GM08714 (cell line): ENCODE measurements at regions not wholly inside any gene's neighbourhood (a gene's known extent, or its start where the extent isn't known, plus 50 kb on each side); places are given as distances from the start of the nearest gene placed in this dataset.

Experiments
- H3K4me3 ChIP-seq: fragments of 200-500 bp; sonication (Bioruptor generic); 2 replicates; pipeline ENCODE4 v1.5.1; 2014; ENCODE audit warnings: mild to moderate bottlenecking, low read length, inconsistent platforms
- ZNF274 ChIP-seq: IDR thresholded peaks from 2 replicates; pipeline ENCODE4 v1.6.1; 2012; ENCODE audit warnings: mild to moderate bottlenecking, low read depth, low read length

- no peak for TF ChIP-seq ZNF274
- H3K4me3 ChIP-seq: no peak overlapping the region
These were observed 192.7 kb upstream of the ITGA4 start for GRCh38 chr2:181264441-181264840.

- H3K4me3 ChIP-seq: no peak overlapping the region
- no peak for TF ChIP-seq ZNF274
These were observed 190.6 kb upstream of the ITGA4 start for GRCh38 chr2:181266614-181267013.

- no peak overlapping the region for H3K4me3 ChIP-seq
- TF ChIP-seq ZNF274: no peak
These were observed 188.9 kb upstream of the ITGA4 start for GRCh38 chr2:181268174-181268867.

- H3K4me3 ChIP-seq: no peak overlapping the region
- no peak for TF ChIP-seq ZNF274
These were observed 183.2 kb upstream of the ITGA4 start for GRCh38 chr2:181273986-181274385.

- H3K4me3 ChIP-seq: no peak overlapping the region
- no peak for TF ChIP-seq ZNF274
These were observed 181.5 kb upstream of the ITGA4 start for GRCh38 chr2:181275643-181276070.

GRCh38 chr2:181281206-181281832 lies 175.9 kb upstream of the ITGA4 start:
- no peak overlapping the region for H3K4me3 ChIP-seq
- no peak for TF ChIP-seq ZNF274

- no peak for TF ChIP-seq ZNF274
- no peak overlapping the region for H3K4me3 ChIP-seq
These were observed 172.1 kb upstream of the ITGA4 start for GRCh38 chr2:181285116-181285515.

- H3K4me3 ChIP-seq: no peak overlapping the region
- TF ChIP-seq ZNF274: no peak
These were observed 167.5 kb upstream of the ITGA4 start for GRCh38 chr2:181289698-181290097.

GRCh38 chr2:181290182-181290581 lies 167.0 kb upstream of the ITGA4 start:
- TF ChIP-seq ZNF274: no peak
- H3K4me3 ChIP-seq: no peak overlapping the region

GRCh38 chr2:181294979-181295378 lies 162.2 kb upstream of the ITGA4 start:
- no peak for TF ChIP-seq ZNF274
- H3K4me3 ChIP-seq: no peak overlapping the region

GRCh38 chr2:181300600-181301291 lies 156.4 kb upstream of the ITGA4 start:
- no peak for TF ChIP-seq ZNF274
- no peak overlapping the region for H3K4me3 ChIP-seq

- no peak for TF ChIP-seq ZNF274
- no peak overlapping the region; the same call in 1 of the 2 replicates for H3K4me3 ChIP-seq
These were observed 153.0 kb upstream of the ITGA4 start for GRCh38 chr2:181304011-181304844.

- no peak for TF ChIP-seq ZNF274
- H3K4me3 ChIP-seq: no peak overlapping the region
These were observed 151.7 kb upstream of the ITGA4 start for GRCh38 chr2:181305301-181306123.
